DOHH2 (cell line): ENCODE measurements at regions not wholly inside any gene's neighbourhood (a gene's known extent, or its start where the extent isn't known, plus 50 kb on each side); places are given as distances from the start of the nearest gene placed in this dataset.

Experiments used
- H3F3A ChIP-seq: fragments of 200-600 bp; sonication (generic), shearing (Covaris generic); 2 replicates; pipeline ENCODE4 v1.6.0; 2016; ENCODE audit warnings: antibody characterized with exemption, mild to moderate bottlenecking; ENCODE audit not compliant: control insufficient read depth, insufficient read depth
- H3K27ac ChIP-seq: fragments of 200-600 bp; sonication (generic); 2 replicates; pipeline ENCODE4 v1.5.1; 2014; ENCODE audit warnings: low read depth, mild to moderate bottlenecking, low read length, moderate library complexity
- H3K27me3 ChIP-seq: fragments of 200-600 bp; sonication (generic); 2 replicates; pipeline ENCODE4 v1.6.1; 2014; ENCODE audit warnings: mild to moderate bottlenecking, low read length, mixed read lengths; ENCODE audit not compliant: control insufficient read depth
- H3K36me3 ChIP-seq: fragments of 200-600 bp; sonication (generic); 2 replicates; pipeline ENCODE4 v1.6.1; 2014; ENCODE audit warnings: mild to moderate bottlenecking, low read length, moderate library complexity, mixed read lengths; ENCODE audit not compliant: control insufficient read depth
- H3K4me1 ChIP-seq: fragments of 200-600 bp; sonication (generic); 2 replicates; pipeline ENCODE4 v1.6.1; 2014; ENCODE audit warnings: mild to moderate bottlenecking, low read length, mixed read lengths; ENCODE audit not compliant: control insufficient read depth
- H3K4me2 ChIP-seq: fragments of 200-600 bp; sonication (generic); 2 replicates; pipeline ENCODE4 v1.6.0; 2014; ENCODE audit warnings: mild to moderate bottlenecking, low read length, moderate library complexity
- H3K4me3 ChIP-seq: fragments of 200-600 bp; sonication (generic); 2 replicates; pipeline ENCODE4 v1.5.1; 2014; ENCODE audit warnings: mild to moderate bottlenecking, low read length, mixed read lengths
- H3K79me2 ChIP-seq: fragments of 200-600 bp; sonication (generic); 2 replicates; pipeline ENCODE4 v1.6.1; 2014; ENCODE audit warnings: mild to moderate bottlenecking, low read length, mixed read lengths; ENCODE audit not compliant: control insufficient read depth
- H3K9me2 ChIP-seq: fragments of 200-600 bp; sonication (generic); replicated peaks from 2 replicates; pipeline ENCODE4 v1.6.1; 2014; ENCODE audit warnings: mild to moderate bottlenecking, low read length, mixed read lengths; ENCODE audit not compliant: control insufficient read depth
- H3K9me3 ChIP-seq: fragments of 200-600 bp; sonication (generic); 2 replicates; pipeline ENCODE4 v1.6.1; 2014; ENCODE audit warnings: antibody characterized with exemption, low read length, mixed read lengths; ENCODE audit not compliant: control insufficient read depth, insufficient read depth
- H4K20me1 ChIP-seq: fragments of 200-600 bp; sonication (generic); 2 replicates; pipeline ENCODE4 v1.6.0; 2014; ENCODE audit warnings: low read depth, mild to moderate bottlenecking, antibody characterized with exemption, low read length, moderate library complexity; ENCODE audit not compliant: control insufficient read depth, insufficient read depth
- CTCF ChIP-seq: fragments of 200-600 bp; sonication (generic); IDR thresholded peaks from one replicate; pipeline ENCODE4 v1.5.1; 2014; ENCODE audit warnings: antibody characterized with exemption, mild to moderate bottlenecking, low read depth, low read length; ENCODE audit not compliant: poor library complexity, severe bottlenecking
- EZH2phosphoT487 ChIP-seq: fragments of 200-600 bp; sonication (generic); IDR thresholded peaks from 2 replicates; pipeline ENCODE4 v1.6.1; 2017; ENCODE audit warnings: borderline replicate concordance, mild to moderate bottlenecking, antibody characterized with exemption, low read length, moderate library complexity, mixed read lengths

- TF ChIP-seq CTCF, result no peak
- TF ChIP-seq EZH2phosphoT487, result no peak
- H3K79me2 ChIP-seq, result no peaks in the 10 kb centered on the region
- no peaks in the 10 kb centered on the region for H3K9me3 ChIP-seq
- no peak overlapping the region for H3K4me2 ChIP-seq
- H3K9me2 ChIP-seq, result no peaks in the 10 kb centered on the region
- H3F3A ChIP-seq, result no peaks in the 10 kb centered on the region
- no peaks in the 10 kb centered on the region for H3K4me1 ChIP-seq
- H3K27ac ChIP-seq, result no peak overlapping the region
- H4K20me1 ChIP-seq, result no peaks in the 10 kb centered on the region
- no peaks in the 10 kb centered on the region for H3K27me3 ChIP-seq
- no peaks in the 10 kb centered on the region for H3K36me3 ChIP-seq
- H3K4me3 ChIP-seq, result no peak overlapping the region
Measured at GRCh38 chr2:176978921-176979320, 233.7 kb upstream of the HNRNPA3 start.

- H3K4me1 ChIP-seq, result no peaks in the 10 kb centered on the region
- H3K4me2 ChIP-seq, result no peak overlapping the region
- no peaks in the 10 kb centered on the region for H3K36me3 ChIP-seq
- no peak overlapping the region for H3K4me3 ChIP-seq
- H3K79me2 ChIP-seq, result no peaks in the 10 kb centered on the region
- H3K9me3 ChIP-seq, result no peaks in the 10 kb centered on the region
- no peaks in the 10 kb centered on the region for H3F3A ChIP-seq
- TF ChIP-seq EZH2phosphoT487 (no peak), CTCF (no peak)
- no peaks in the 10 kb centered on the region for H3K9me2 ChIP-seq
- no peaks in the 10 kb centered on the region for H3K27me3 ChIP-seq
- no peak overlapping the region for H3K27ac ChIP-seq
- H4K20me1 ChIP-seq, result no peaks in the 10 kb centered on the region
Measured at GRCh38 chr2:176979981-176980710, 232.4 kb upstream of the HNRNPA3 start.

GRCh38 chr2:176984987-176985386 lies 227.6 kb upstream of the HNRNPA3 start:
- Histone ChIP-seq H3F3A (no peaks in the 10 kb centered on the region), H3K9me3 (no peaks in the 10 kb centered on the region), H3K27ac (no peak overlapping the region)

More at GRCh38 chr2:176984987-176985386, 227.6 kb upstream of the HNRNPA3 start:
- TF ChIP-seq EZH2phosphoT487 (no peak), CTCF (no peak)
- H3K27me3 ChIP-seq, result no peaks in the 10 kb centered on the region
- no peaks in the 10 kb centered on the region for H3K36me3 ChIP-seq
- no peaks in the 10 kb centered on the region for H3K4me1 ChIP-seq
- no peaks in the 10 kb centered on the region for H3K79me2 ChIP-seq
- H4K20me1 ChIP-seq, result no peaks in the 10 kb centered on the region
- no peak overlapping the region for H3K4me3 ChIP-seq
- H3K9me2 ChIP-seq, result no peaks in the 10 kb centered on the region
- no peak overlapping the region for H3K4me2 ChIP-seq
